GM12878 (cell line): ENCODE measurements at regions not wholly inside any gene's neighbourhood (a gene's known extent, or its start where the extent isn't known, plus 50 kb on each side); places are given as distances from the start of the nearest gene placed in this dataset.

Experiments
- ATAC-seq: fragments of 200-7000 bp; cut with Tn5 transposase; 3 replicates; pipeline ENCODE4 v1.9.1; 2020; ENCODE audit warnings: mild to moderate bottlenecking, moderate library complexity
- BruUV-seq: library from RNA; stranded (reverse); fragments of 400-500 nt; replicated peaks from 2 replicates; lab custom pipeline; 2021; lab: Mats Ljungman, UMichigan
- CTCF ChIA-PET: fragments of 300-600 bp; sonication (Branson Sonifier 250); formaldehyde crosslinking; extraction: SDS; loops from one replicate; lab custom pipeline; 2021; ENCODE audit warnings: inconsistent platforms; lab: Yijun Ruan, JAX
- POLR2A ChIA-PET: fragments of 350-600 bp; formaldehyde crosslinking; extraction: SDS; loops from one replicate; lab custom pipeline; 2021; ENCODE audit warnings: inconsistent platforms; lab: Charles Lee
- RAD21 ChIA-PET: fragments of 300-600 bp; sonication (Branson Sonifier 250); formaldehyde crosslinking; loops from one replicate; lab custom pipeline; 2023; ENCODE audit warnings: antibody characterized with exemption; ENCODE audit not compliant: unreplicated experiment; lab: Charles Lee
- SMC1A ChIA-PET: fragments of 300-600 bp; sonication (Branson Sonifier 250); formaldehyde crosslinking; loops from one replicate; lab custom pipeline; 2023; ENCODE audit not compliant: unreplicated experiment, uncharacterized antibody; lab: Charles Lee
- DNase-seq: peaks from one replicate; pipeline ENCODE4 v3.0.0-alpha.2; 2011; ENCODE audit warnings: low read depth, low spot score
- FAIRE-seq: peaks from 3 replicates; lab custom pipeline; 2011; peaks lifted over from hg19 to GRCh38; lab: Jason Lieb, UNC
- H2AFZ ChIP-seq: 2 replicates; pipeline ENCODE4 v1.6.0; 2011; ENCODE audit warnings: low read depth, low read length, control low read depth; ENCODE audit not compliant: control insufficient read depth
- H3K27ac ChIP-seq: 2 replicates; pipeline ENCODE4 v1.5.1; 2011; ENCODE audit warnings: control low read depth; ENCODE audit not compliant: control insufficient read depth, insufficient read depth
- H3K27me3 ChIP-seq, 2 experiments: replicated peaks in 1 of 2; 2 replicates each; pipeline versions ENCODE4 v1.6.0 to v1.6.1; 2011; ENCODE audit warnings: low read length in 1 of 2; ENCODE audit not compliant: control insufficient read depth in 2 of 2, insufficient read depth in 2 of 2
- H3K36me3 ChIP-seq, 2 experiments: 2 replicates each; pipeline ENCODE4 v1.5.1; 2011; ENCODE audit warnings: low read length in 1 of 2; ENCODE audit not compliant: control insufficient read depth in 2 of 2, insufficient read depth in 2 of 2
- H3K4me1 ChIP-seq: 2 replicates; pipeline ENCODE4 v1.6.1; 2011; ENCODE audit warnings: mild to moderate bottlenecking, low read length, moderate library complexity, mixed read lengths; ENCODE audit not compliant: control insufficient read depth, insufficient read depth
- H3K4me2 ChIP-seq: 2 replicates; pipeline ENCODE4 v1.6.0; 2011; ENCODE audit warnings: control low read depth; ENCODE audit not compliant: control insufficient read depth, insufficient read depth
- H3K4me3 ChIP-seq: fragments of 200-600 bp; sonication (generic); 2 replicates; pipeline ENCODE4 v1.5.1; 2016
- H3K79me2 ChIP-seq: 2 replicates; pipeline ENCODE4 v1.6.0; 2011; ENCODE audit warnings: low read length; ENCODE audit not compliant: control insufficient read depth, insufficient read depth
- H3K9ac ChIP-seq: 2 replicates; pipeline ENCODE4 v1.8.0; 2011; ENCODE audit warnings: low read length, control low read depth, mixed read lengths; ENCODE audit not compliant: control insufficient read depth, insufficient read depth
- H3K9me3 ChIP-seq: replicated peaks from 3 replicates; pipeline ENCODE4 v1.5.1; 2011; ENCODE audit warnings: mild to moderate bottlenecking, low read length; ENCODE audit not compliant: control insufficient read depth, insufficient read depth
- H4K20me1 ChIP-seq: 2 replicates; pipeline ENCODE4 v1.6.0; 2011; ENCODE audit not compliant: control insufficient read depth, insufficient read depth
- BACH1 ChIP-seq: fragments of 450-650 bp; IDR thresholded peaks from 2 replicates; pipeline ENCODE4 v1.6.1; 2017; ENCODE audit warnings: mild to moderate bottlenecking, borderline replicate concordance
- ELK1 ChIP-seq: IDR thresholded peaks from 2 replicates; pipeline ENCODE4 v1.6.1; 2012; ENCODE audit warnings: low read depth, low read length, improper control_type of control experiment
- HDAC6 ChIP-seq: fragments of 200-600 bp; sonication (generic); IDR thresholded peaks from one replicate; pipeline ENCODE4 v1.8.0; 2017; ENCODE audit warnings: antibody characterized with exemption; ENCODE audit not compliant: unreplicated experiment
- JUND ChIP-seq: IDR thresholded peaks from 2 replicates; pipeline ENCODE4 v1.6.1; 2012; ENCODE audit warnings: low read depth, mild to moderate bottlenecking, low read length, improper control_type of control experiment, moderate library complexity
- KAT2A ChIP-seq: conservative IDR thresholded peaks from 2 replicates; pipeline ENCODE4 v1.6.1; 2011; ENCODE audit warnings: low read depth, low read length; ENCODE audit not compliant: control insufficient read depth
- POLR2A ChIP-seq: IDR thresholded peaks from 2 replicates; pipeline ENCODE4 v1.6.1; 2011; ENCODE audit warnings: low read depth, mild to moderate bottlenecking, low read length
- RAD21 ChIP-seq: IDR thresholded peaks from 2 replicates; pipeline ENCODE4 v1.6.1; 2011; ENCODE audit warnings: mild to moderate bottlenecking, low read depth, low read length, moderate library complexity; ENCODE audit not compliant: insufficient read depth
- RCOR1 ChIP-seq: conservative IDR thresholded peaks from 2 replicates; pipeline ENCODE4 v1.6.1; 2012; ENCODE audit warnings: low read depth, low read length, improper control_type of control experiment
- SIN3A ChIP-seq: IDR thresholded peaks from 2 replicates; pipeline ENCODE4 v1.6.1; 2012; ENCODE audit warnings: low read depth, low read length, improper control_type of control experiment
- SP1 ChIP-seq: IDR thresholded peaks from one replicate; pipeline ENCODE4 v1.6.1; 2011; ENCODE audit warnings: low read depth, low read length
- SREBF1 ChIP-seq: IDR thresholded peaks from 2 replicates; pipeline ENCODE4 v1.6.1; 2012; ENCODE audit warnings: mild to moderate bottlenecking, low read length
- SRF ChIP-seq, 2 experiments: IDR thresholded peaks; 2 replicates each; pipeline ENCODE4 v1.6.1; 2011; ENCODE audit warnings: low read depth in 2 of 2, low read length in 2 of 2, mild to moderate bottlenecking in 1 of 2, moderate library complexity in 1 of 2
- STAT3 ChIP-seq: IDR thresholded peaks from 2 replicates; pipeline ENCODE4 v1.6.1; 2011; ENCODE audit warnings: low read depth, low read length, improper control_type of control experiment
- TARDBP ChIP-seq: IDR thresholded peaks from 2 replicates; pipeline ENCODE4 v1.6.1; 2016; ENCODE audit warnings: borderline replicate concordance
- USF2 ChIP-seq: IDR thresholded peaks from 2 replicates; pipeline ENCODE4 v1.6.1; 2011; ENCODE audit warnings: low read depth, low read length, improper control_type of control experiment, borderline replicate concordance
- ZSCAN29 ChIP-seq: fragments of 450-650 bp; IDR thresholded peaks from 2 replicates; pipeline ENCODE4 v1.6.1; 2017; ENCODE audit warnings: mild to moderate bottlenecking, moderate library complexity
- WGBS: methylation state at CpG from one replicate; pipeline ENCODE4 v1.1.6; 2016; ENCODE audit warnings: low lambda C conversion rate; ENCODE audit not compliant: insufficient replicate concordance, insufficient coverage; ENCODE audit errors: missing lambda C conversion rate; 5-methylcytosine and 5-hydroxymethylcytosine counted together
- in situ Hi-C: fragments of 300-500 bp; cut with MboI; formaldehyde crosslinking; loops from 9 replicates; pipeline ENCODE4 v1.14.3; 2018; ENCODE audit warnings: mixed read lengths
- intact Hi-C: fragments of 100-400 bp; cut with micrococcal nuclease; formaldehyde crosslinking; loops from one replicate; pipeline ENCODE4 v1.14.2; 2022; ENCODE audit not compliant: unreplicated experiment
- TF ChIP-seq, protein P1 (sequence below): fragments of 450-650 bp; IDR thresholded peaks from 2 replicates; pipeline ENCODE4 v1.6.1; 2017; ENCODE audit warnings: mild to moderate bottlenecking, low read depth, inconsistent platforms; ENCODE audit not compliant: poor library complexity, severe bottlenecking
- TF ChIP-seq, protein P2 (sequence below): fragments of 450-650 bp; conservative IDR thresholded peaks from 2 replicates; pipeline ENCODE4 v1.6.1; 2017; ENCODE audit warnings: mild to moderate bottlenecking, moderate library complexity

GRCh38 chr14:83297361-83297760 is 1763.7 kb upstream of the SEL1L start:
- Histone ChIP-seq H3K36me3 (no peaks in the 10 kb centered on the region), H3K4me2 (no peak overlapping the region), H3K27ac (no peak overlapping the region), H4K20me1 (no peaks in the 10 kb centered on the region), H3K27me3 (no peaks in the 10 kb centered on the region), H3K4me1 (no peaks in the 10 kb centered on the region), H3K4me3 (no peak overlapping the region), H2AFZ (no peak overlapping the region), H3K9ac (no peak overlapping the region), H3K79me2 (no peaks in the 10 kb centered on the region), H3K9me3 (no peaks in the 10 kb centered on the region)
- SMC1A ChIA-PET: interaction anchor here (0.7 to 1.0 kb wide), 2 partner anchors 9 to 14 kb away, joined by 3 read pairs; no protein-coding TSS in a partner anchor
- WGBS: 10% methylated on average over 3 of the region's 3 CpGs
- POLR2A ChIA-PET: no interaction called here
- ATAC-seq: no peak
- in situ Hi-C loops (no loop called here), intact Hi-C loops (no loop called here)
- no peak for DNase-seq
- RAD21 ChIA-PET: no interaction called here
- no TSS peak for BruUV-seq
- CTCF ChIA-PET: no interaction called here
- no peak for FAIRE-seq
- TF ChIP-seq ZSCAN29 (no peak), JUND (no peak), SP1 (no peak), TARDBP (no peak), SREBF1 (no peak), ELK1 (no peak), KAT2A (no peak), HDAC6 (no peak), USF2 (no peak), POLR2A (no peak), RCOR1 (no peak), STAT3 (no peak), SRF (IDR thresholded peaks at IDR 0.05; ENCODE audit: low read depth in 2 of 2, low read length in 2 of 2) (no peak), SIN3A (no peak), BACH1 (no peak), RAD21 (no peak)
- TF ChIP-seq, protein P1, sequence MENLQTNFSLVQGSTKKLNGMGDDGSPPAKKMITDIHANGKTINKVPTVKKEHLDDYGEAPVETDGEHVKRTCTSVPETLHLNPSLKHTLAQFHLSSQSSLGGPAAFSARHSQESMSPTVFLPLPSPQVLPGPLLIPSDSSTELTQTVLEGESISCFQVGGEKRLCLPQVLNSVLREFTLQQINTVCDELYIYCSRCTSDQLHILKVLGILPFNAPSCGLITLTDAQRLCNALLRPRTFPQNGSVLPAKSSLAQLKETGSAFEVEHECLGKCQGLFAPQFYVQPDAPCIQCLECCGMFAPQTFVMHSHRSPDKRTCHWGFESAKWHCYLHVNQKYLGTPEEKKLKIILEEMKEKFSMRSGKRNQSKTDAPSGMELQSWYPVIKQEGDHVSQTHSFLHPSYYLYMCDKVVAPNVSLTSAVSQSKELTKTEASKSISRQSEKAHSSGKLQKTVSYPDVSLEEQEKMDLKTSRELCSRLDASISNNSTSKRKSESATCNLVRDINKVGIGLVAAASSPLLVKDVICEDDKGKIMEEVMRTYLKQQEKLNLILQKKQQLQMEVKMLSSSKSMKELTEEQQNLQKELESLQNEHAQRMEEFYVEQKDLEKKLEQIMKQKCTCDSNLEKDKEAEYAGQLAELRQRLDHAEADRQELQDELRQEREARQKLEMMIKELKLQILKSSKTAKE: no peak
- TF ChIP-seq, protein P2, sequence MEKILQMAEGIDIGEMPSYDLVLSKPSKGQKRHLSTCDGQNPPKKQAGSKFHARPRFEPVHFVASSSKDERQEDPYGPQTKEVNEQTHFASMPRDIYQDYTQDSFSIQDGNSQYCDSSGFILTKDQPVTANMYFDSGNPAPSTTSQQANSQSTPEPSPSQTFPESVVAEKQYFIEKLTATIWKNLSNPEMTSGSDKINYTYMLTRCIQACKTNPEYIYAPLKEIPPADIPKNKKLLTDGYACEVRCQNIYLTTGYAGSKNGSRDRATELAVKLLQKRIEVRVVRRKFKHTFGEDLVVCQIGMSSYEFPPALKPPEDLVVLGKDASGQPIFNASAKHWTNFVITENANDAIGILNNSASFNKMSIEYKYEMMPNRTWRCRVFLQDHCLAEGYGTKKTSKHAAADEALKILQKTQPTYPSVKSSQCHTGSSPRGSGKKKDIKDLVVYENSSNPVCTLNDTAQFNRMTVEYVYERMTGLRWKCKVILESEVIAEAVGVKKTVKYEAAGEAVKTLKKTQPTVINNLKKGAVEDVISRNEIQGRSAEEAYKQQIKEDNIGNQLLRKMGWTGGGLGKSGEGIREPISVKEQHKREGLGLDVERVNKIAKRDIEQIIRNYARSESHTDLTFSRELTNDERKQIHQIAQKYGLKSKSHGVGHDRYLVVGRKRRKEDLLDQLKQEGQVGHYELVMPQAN: no peak
- TF ChIP-seq, all 136 proteins: peak for 0
